Heart left ventricle (tissue), 16 donors: ENCODE measurements at regions not wholly inside any gene's neighbourhood (a gene's known extent, or its start where the extent isn't known, plus 50 kb on each side); places are given as distances from the start of the nearest gene placed in this dataset.

ENCODE experiments used
- ATAC-seq, 4 donors: fragments of 200-7000 bp; cut with Tn5 transposase; one replicate each; pipeline ENCODE4 v1.9.1; 2020 to 2022; ENCODE audit warnings: moderate library complexity in 4 of 4, mild to moderate bottlenecking in 3 of 4, moderate number of reproducible peaks in 1 of 4
- DNase-seq, 5 donors: peaks; one replicate each; pipeline ENCODE4 v3.0.0-alpha.2; 2020
- H3K27ac ChIP-seq, 12 donors: fragments of 200-600 bp; sonication (generic) in 4 of 12; one replicate each; pipeline versions ENCODE4 v1.5.0 to v1.8.0; 2016 to 2022; ENCODE audit warnings: mild to moderate bottlenecking in 2 of 12
- H3K27me3 ChIP-seq, 9 donors: fragments of 200-600 bp; sonication (generic) in 2 of 9; one replicate each; pipeline versions ENCODE4 v1.5.1 to v1.8.0; 2016 to 2022; ENCODE audit warnings: mild to moderate bottlenecking in 3 of 9
- H3K36me3 ChIP-seq, 9 donors: fragments of 200-600 bp; sonication (generic) in 2 of 9; one replicate each; pipeline versions ENCODE4 v1.5.0 to v1.8.0; 2018 to 2022; ENCODE audit warnings: mild to moderate bottlenecking in 2 of 9
- H3K4me1 ChIP-seq, 12 donors: fragments of 200-600 bp; sonication (generic) in 4 of 12; one replicate each; pipeline versions ENCODE4 v1.5.0 to v1.8.0; 2016 to 2022; ENCODE audit warnings: mild to moderate bottlenecking in 3 of 12
- H3K4me3 ChIP-seq, 12 donors: fragments of 200-600 bp; sonication (generic) in 4 of 12; one replicate each; pipeline versions ENCODE4 v1.5.0 to v1.8.0; 2017 to 2022; ENCODE audit warnings: mild to moderate bottlenecking in 9 of 12, moderate library complexity in 4 of 12
- H3K9me3 ChIP-seq, 12 donors: fragments of 200-600 bp; sonication (generic) in 4 of 12; one replicate each; pipeline versions ENCODE4 v1.5.0 to v1.8.0; 2016 to 2022; ENCODE audit warnings: mild to moderate bottlenecking in 1 of 12
- CTCF ChIP-seq, 12 donors: fragments of 200-600 bp; sonication (generic) in 4 of 12; IDR thresholded peaks; one replicate each; pipeline versions ENCODE4 v1.5.0 to v1.8.0; 2018 to 2022; ENCODE audit warnings: antibody characterized with exemption in 12 of 12, mild to moderate bottlenecking in 5 of 12
- POLR2A ChIP-seq, 2 donors: fragments of 450-650 bp; IDR thresholded peaks; one replicate each; pipeline ENCODE4 v1.6.1; 2017; ENCODE audit warnings: antibody characterized with exemption in 2 of 2, mild to moderate bottlenecking in 2 of 2, moderate library complexity in 2 of 2
- WGBS, 4 donors: extraction: QIAGEN DNeasy Blood & Tissue Kit in 2 of 4; methylation state at CpG; one replicate each; pipeline versions ENCODE4 v1.1.5 to v1.1.7; 2013 to 2018; 5-methylcytosine and 5-hydroxymethylcytosine counted together
- intact Hi-C, 10 donors: fragments of 100-400 bp; cut with DNase I; formaldehyde crosslinking; loops; one replicate each; pipeline versions ENCODE4 v1.11.1 to v1.14.2; 2022
- donor health status: ischemic (EF 13 %, LVEDD 7.1; RV severe dilation, severe dysfunction).
- donor health status: healthy with polysubstance abuse.
- donor health status: DM: no; HTN: yes; CAD: no.
- donor health status: DM: no; HTN: no; CAD: no.
- donor health status: ischemic (EF 25% LVEDD 6.9; RV normal size, moderate dysfunction).
- donor health status: ischemic (EF 25% LVEDD 5.7; RV mildly dilated, moderate dysfunction).
- donor health status: healthy.
- donor health status: DM: yes; HTN: yes; CAD: no.
- donor health status: ischemic (EF 35%, LVEDD 5.7; RV mildly dilated, moderate dysfunction).
- donor health status: nonischemic (EF 11% LVEDD 7.7; RV severe dilation, severe dysfunction).
- donor health status: DM: yes; HTN: yes; CAD: no.
- donor health status: PGD.
- donor health status: ischemic (EF 29% LVEDD 5.4; RV normal size, mild dysfunction).
- donor health status: nonischemic (EF 23%, LVEDD 6.1; RV moderate dilation, normal function).

- Histone ChIP-seq H3K27me3 (peaks cover 0 to 3% (median 0%) of the 10 kb centered on the region in 9 donors), H3K4me1 (peaks cover 5 to 18% (median 12%) of the 10 kb centered on the region in 12 donors), H3K9me3 (no peaks in the 10 kb centered on the region), H3K4me3 (no peak overlapping the region), H3K36me3 (no peaks in the 10 kb centered on the region), H3K27ac (no peak overlapping the region)
- no peak for DNase-seq
- TF ChIP-seq POLR2A (IDR thresholded peaks at IDR 0.05) = no peak
- no peak for TF ChIP-seq CTCF (IDR thresholded peaks at IDR 0.05)
- no peak for ATAC-seq
- intact Hi-C loops = loop anchor here in 5 of 10 donors (5.0 to 10.0 kb wide), 5 partner anchors 60 to 182 kb away; partner anchors contain the start of gene CEBPB (in 1 of the 5)
- 84 to 94% (median 91%) methylated on average over 4 of the region's 4 CpGs for WGBS, 4 donors
Measured at GRCh38 chr20:50374541-50375078, 135.6 kb upstream of the PTPN1 start.

- ATAC-seq (no peak), DNase-seq (no peak)
- WGBS, 4 donors = 89 to 95% (median 93%) methylated on average over 12 to 14 of the region's 14 CpGs
- TF ChIP-seq CTCF (IDR thresholded peaks at IDR 0.05) = no peak
- no peak for TF ChIP-seq POLR2A (IDR thresholded peaks at IDR 0.05)
- peaks cover 0 to 3% (median 0%) of the 10 kb centered on the region in 9 donors for H3K27me3 ChIP-seq
- no peaks in the 10 kb centered on the region for H3K36me3 ChIP-seq
- no peak overlapping the region for H3K27ac ChIP-seq
- no peak overlapping the region for H3K4me3 ChIP-seq
- no peaks in the 10 kb centered on the region for H3K9me3 ChIP-seq
- H3K4me1 ChIP-seq = peaks cover 9 to 32% (median 22%) of the 10 kb centered on the region in 12 donors
- intact Hi-C loops = loop anchor here in 5 of 10 donors (5.0 to 10.0 kb wide), 5 partner anchors 62 to 184 kb away; partner anchors contain the start of gene CEBPB (in 1 of the 5)
Measured at GRCh38 chr20:50376179-50376887, 133.8 kb upstream of the PTPN1 start.

GRCh38 chr20:50376888-50377459 is 133.2 kb upstream of the PTPN1 start:
- TF ChIP-seq POLR2A (IDR thresholded peaks at IDR 0.05) (no peak), CTCF (IDR thresholded peaks at IDR 0.05) (no peak)
- ATAC-seq (no peak), DNase-seq (no peak)
- H3K4me3 ChIP-seq = no peak overlapping the region
- no peaks in the 10 kb centered on the region for H3K9me3 ChIP-seq
- H3K4me1 ChIP-seq = peaks cover 9 to 38% (median 22%) of the 10 kb centered on the region in 12 donors
- WGBS, 4 donors = 88 to 96% (median 91%) methylated on average over 14 to 17 of the region's 17 CpGs
- H3K27ac ChIP-seq = no peak overlapping the region
- H3K27me3 ChIP-seq = peaks cover 0 to 3% (median 0%) of the 10 kb centered on the region in 9 donors
- intact Hi-C loops = loop anchor here in 5 of 10 donors (5.0 to 10.0 kb wide), 5 partner anchors 62 to 185 kb away; partner anchors contain the start of gene CEBPB (in 1 of the 5)
- H3K36me3 ChIP-seq = no peaks in the 10 kb centered on the region
